ENCODE measurements at regions not wholly inside any gene's neighbourhood (a gene's known extent, or its start where the extent isn't known, plus 50 kb on each side); places are given as distances from the start of the nearest gene placed in this dataset.

GRCh38 chr9:95816716-95817115, 58.8 kb upstream of the ERCC6L2 start:
- Histone ChIP-seq H3K36me3 (no peaks in the 10 kb centered on the region), H3K27me3 (no peaks in the 10 kb centered on the region), H3K9me3 (no peaks in the 10 kb centered on the region), H3K4me1 (ENCODE audit: control insufficient read depth in 1 of 2, insufficient read depth in 1 of 2, low read depth in 1 of 2, low read length in 1 of 2) (no peaks in the 10 kb centered on the region), H3K4me3 (ENCODE audit: low read depth in 1 of 2, low read length in 1 of 2) (no peak overlapping the region), H3K27ac (no peak overlapping the region)
- TF ChIP-seq, protein P1, sequence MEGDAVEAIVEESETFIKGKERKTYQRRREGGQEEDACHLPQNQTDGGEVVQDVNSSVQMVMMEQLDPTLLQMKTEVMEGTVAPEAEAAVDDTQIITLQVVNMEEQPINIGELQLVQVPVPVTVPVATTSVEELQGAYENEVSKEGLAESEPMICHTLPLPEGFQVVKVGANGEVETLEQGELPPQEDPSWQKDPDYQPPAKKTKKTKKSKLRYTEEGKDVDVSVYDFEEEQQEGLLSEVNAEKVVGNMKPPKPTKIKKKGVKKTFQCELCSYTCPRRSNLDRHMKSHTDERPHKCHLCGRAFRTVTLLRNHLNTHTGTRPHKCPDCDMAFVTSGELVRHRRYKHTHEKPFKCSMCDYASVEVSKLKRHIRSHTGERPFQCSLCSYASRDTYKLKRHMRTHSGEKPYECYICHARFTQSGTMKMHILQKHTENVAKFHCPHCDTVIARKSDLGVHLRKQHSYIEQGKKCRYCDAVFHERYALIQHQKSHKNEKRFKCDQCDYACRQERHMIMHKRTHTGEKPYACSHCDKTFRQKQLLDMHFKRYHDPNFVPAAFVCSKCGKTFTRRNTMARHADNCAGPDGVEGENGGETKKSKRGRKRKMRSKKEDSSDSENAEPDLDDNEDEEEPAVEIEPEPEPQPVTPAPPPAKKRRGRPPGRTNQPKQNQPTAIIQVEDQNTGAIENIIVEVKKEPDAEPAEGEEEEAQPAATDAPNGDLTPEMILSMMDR (IDR thresholded peaks at IDR 0.05), result no peak

- Histone ChIP-seq H3K27me3 (no peaks in the 10 kb centered on the region), H3K27ac (no peak overlapping the region), H3K36me3 (no peaks in the 10 kb centered on the region), H3K9me3 (no peaks in the 10 kb centered on the region), H3K4me3 (ENCODE audit: low read depth in 1 of 2, low read length in 1 of 2) (no peak overlapping the region), H3K4me1 (ENCODE audit: control insufficient read depth in 1 of 2, insufficient read depth in 1 of 2, low read depth in 1 of 2, low read length in 1 of 2) (no peaks in the 10 kb centered on the region)
- TF ChIP-seq, protein P1 (IDR thresholded peaks at IDR 0.05), result no peak
These were observed 59.5 kb upstream of the ERCC6L2 start for GRCh38 chr9:95815961-95816360.

- no peaks in the 10 kb centered on the region for H3K27me3 ChIP-seq
- H3K9me3 ChIP-seq, result no peaks in the 10 kb centered on the region
These were observed 60.4 kb upstream of the ERCC6L2 start for GRCh38 chr9:95815133-95815532.

DNA sequence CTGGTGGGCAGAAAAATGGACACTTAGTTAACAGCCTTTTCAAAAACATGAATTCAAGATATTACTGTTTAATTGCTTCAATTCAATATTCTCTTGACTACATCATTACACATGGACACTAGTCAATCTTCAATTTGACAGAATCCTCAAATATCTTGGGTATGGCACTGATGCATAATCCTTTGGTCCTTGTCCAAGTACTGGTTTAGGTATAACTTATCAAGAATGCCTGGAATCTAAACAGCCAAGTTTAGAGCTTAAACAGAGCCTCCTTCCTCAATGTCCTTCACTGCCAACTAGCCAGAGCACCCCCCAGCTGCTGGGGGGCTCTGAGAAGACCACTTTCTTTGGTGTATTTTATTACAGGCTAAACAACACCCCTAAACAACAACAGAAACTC, 61.6 kb upstream of the ERCC6L2 start:
- no peak overlapping the region for H3K27ac ChIP-seq
- no peak overlapping the region for H3K4me3 ChIP-seq (ENCODE audit: low read depth in 1 of 2, low read length in 1 of 2)
- no peaks in the 10 kb centered on the region for H3K36me3 ChIP-seq
- TF ChIP-seq, protein P1 (IDR thresholded peaks at IDR 0.05), result no peak
- no peaks in the 10 kb centered on the region for H3K27me3 ChIP-seq
- no peaks in the 10 kb centered on the region for H3K9me3 ChIP-seq
- H3K4me1 ChIP-seq (ENCODE audit: control insufficient read depth in 1 of 2, insufficient read depth in 1 of 2, low read depth in 1 of 2, low read length in 1 of 2), result no peaks in the 10 kb centered on the region

More at GRCh38 chr9:95815133-95815532, 60.4 kb upstream of the ERCC6L2 start:
- H3K4me3 ChIP-seq (ENCODE audit: low read depth in 1 of 2, low read length in 1 of 2), result no peak overlapping the region
- TF ChIP-seq, protein P1 (IDR thresholded peaks at IDR 0.05), result no peak
- no peaks in the 10 kb centered on the region for H3K36me3 ChIP-seq
- no peaks in the 10 kb centered on the region for H3K4me1 ChIP-seq (ENCODE audit: control insufficient read depth in 1 of 2, insufficient read depth in 1 of 2, low read depth in 1 of 2, low read length in 1 of 2)
- H3K27ac ChIP-seq, result no peak overlapping the region

DNA sequence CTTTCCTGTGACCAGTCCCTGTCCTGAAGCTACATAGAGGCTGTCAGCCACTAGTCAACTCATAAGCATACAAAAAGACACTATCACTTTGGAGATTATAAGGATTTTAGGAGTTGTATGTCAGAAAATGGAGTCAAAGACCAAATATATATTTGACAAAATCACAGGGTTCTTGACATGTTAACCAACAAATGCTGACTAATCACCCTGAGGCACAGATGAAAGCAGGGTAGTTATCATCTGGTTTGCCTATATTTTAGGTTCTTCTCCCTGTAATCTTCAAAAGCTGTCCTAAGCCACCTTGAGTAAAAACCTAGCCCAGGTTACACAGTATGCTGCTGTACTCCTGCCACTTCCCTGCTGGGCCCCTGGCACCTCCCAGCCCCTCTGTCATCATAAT, 64.7 kb upstream of the ERCC6L2 start:
- TF ChIP-seq, protein P1 (IDR thresholded peaks at IDR 0.05), result no peak
- Histone ChIP-seq H3K4me3 (ENCODE audit: low read depth in 1 of 2, low read length in 1 of 2) (no peak overlapping the region), H3K36me3 (no peaks in the 10 kb centered on the region)

GRCh38 chr9:95810133-95810532, 65.4 kb upstream of the ERCC6L2 start:
- TF ChIP-seq, protein P1 (IDR thresholded peaks at IDR 0.05), result no peak
- Histone ChIP-seq H3K4me1 (ENCODE audit: control insufficient read depth in 1 of 2, insufficient read depth in 1 of 2, low read depth in 1 of 2, low read length in 1 of 2) (no peaks in the 10 kb centered on the region), H3K36me3 (no peaks in the 10 kb centered on the region)

More for the DNA sequence above, 64.7 kb upstream of the ERCC6L2 start:
- Histone ChIP-seq H3K4me1 (ENCODE audit: control insufficient read depth in 1 of 2, insufficient read depth in 1 of 2, low read depth in 1 of 2, low read length in 1 of 2) (no peaks in the 10 kb centered on the region), H3K27me3 (peaks cover 6% of the 10 kb centered on the region), H3K27ac (no peak overlapping the region), H3K9me3 (no peaks in the 10 kb centered on the region)

More at GRCh38 chr9:95810133-95810532, 65.4 kb upstream of the ERCC6L2 start:
- H3K27ac ChIP-seq, result no peak overlapping the region
- no peaks in the 10 kb centered on the region for H3K9me3 ChIP-seq
- H3K27me3 ChIP-seq, result peaks cover 6% of the 10 kb centered on the region
- H3K4me3 ChIP-seq (ENCODE audit: low read depth in 1 of 2, low read length in 1 of 2), result no peak overlapping the region
